ENCODE measurements at regions not wholly inside any gene's neighbourhood (a gene's known extent, or its start where the extent isn't known, plus 50 kb on each side); places are given as distances from the start of the nearest gene placed in this dataset.

GRCh38 chr15:39113741-39114140, 467.1 kb upstream of the THBS1 start:
- no peak for TF ChIP-seq CTCF (conservative IDR thresholded peaks at IDR 0.05; ENCODE audit: low read length)
- no peak for TF ChIP-seq EZH2phosphoT487 (IDR thresholded peaks at IDR 0.05; ENCODE audit: borderline replicate concordance, low read depth, low read length)

Data from OCI-LY7 (cell line).